ENCODE measurements at regions not wholly inside any gene's neighbourhood (a gene's known extent, or its start where the extent isn't known, plus 50 kb on each side); places are given as distances from the start of the nearest gene placed in this dataset.

GRCh38 chr12:28824193-28824846, 324.8 kb upstream of the FAR2 start:
- TF ChIP-seq CTCF (IDR thresholded peaks at IDR 0.05; ENCODE audit: extremely low read depth, insufficient read depth, missing control alignments): no peak
- in situ Hi-C loops (cut with MboI; ENCODE audit: low pct_unique_long_range_greater_than_20kb, low sequenced_read_pairs, unreplicated experiment): no loop called here

GRCh38 chr12:28824849-28825248, 324.2 kb upstream of the FAR2 start:
- no peak for DNase-seq (ENCODE audit: low spot score)
- no peak for TF ChIP-seq CTCF (IDR thresholded peaks at IDR 0.05; ENCODE audit: extremely low read depth, insufficient read depth, missing control alignments)
- in situ Hi-C loops (cut with MboI; ENCODE audit: low pct_unique_long_range_greater_than_20kb, low sequenced_read_pairs, unreplicated experiment): no loop called here

More at GRCh38 chr12:28824193-28824846, 324.8 kb upstream of the FAR2 start:
- no peak for DNase-seq (ENCODE audit: low spot score)

GRCh38 chr12:28826766-28827165, 322.3 kb upstream of the FAR2 start:
- in situ Hi-C loops (cut with MboI; ENCODE audit: low pct_unique_long_range_greater_than_20kb, low sequenced_read_pairs, unreplicated experiment): no loop called here

GRCh38 chr12:28827861-28828260, 321.2 kb upstream of the FAR2 start:
- TF ChIP-seq CTCF (IDR thresholded peaks at IDR 0.05; ENCODE audit: extremely low read depth, insufficient read depth, missing control alignments): no peak
- in situ Hi-C loops (cut with MboI; ENCODE audit: low pct_unique_long_range_greater_than_20kb, low sequenced_read_pairs, unreplicated experiment): no loop called here
- DNase-seq (ENCODE audit: low spot score): no peak

More at GRCh38 chr12:28826766-28827165, 322.3 kb upstream of the FAR2 start:
- no peak for DNase-seq (ENCODE audit: low spot score)
- no peak for TF ChIP-seq CTCF (IDR thresholded peaks at IDR 0.05; ENCODE audit: extremely low read depth, insufficient read depth, missing control alignments)

- in situ Hi-C loops (cut with MboI; ENCODE audit: low pct_unique_long_range_greater_than_20kb, low sequenced_read_pairs, unreplicated experiment): no loop called here
- no peak for TF ChIP-seq CTCF (IDR thresholded peaks at IDR 0.05; ENCODE audit: extremely low read depth, insufficient read depth, missing control alignments)
- no peak for DNase-seq (ENCODE audit: low spot score)
Measured at GRCh38 chr12:28828318-28828717, 320.8 kb upstream of the FAR2 start.

- no peak for DNase-seq (ENCODE audit: low spot score)
- in situ Hi-C loops (cut with MboI; ENCODE audit: low pct_unique_long_range_greater_than_20kb, low sequenced_read_pairs, unreplicated experiment): no loop called here
- TF ChIP-seq CTCF (IDR thresholded peaks at IDR 0.05; ENCODE audit: extremely low read depth, insufficient read depth, missing control alignments): no peak
Measured at GRCh38 chr12:28830491-28830890, 318.6 kb upstream of the FAR2 start.

Data from GM13977 (cell line).